Body of pancreas (tissue), 4 donors: ENCODE measurements at regions not wholly inside any gene's neighbourhood (a gene's known extent, or its start where the extent isn't known, plus 50 kb on each side); places are given as distances from the start of the nearest gene placed in this dataset.

ENCODE experiments used
- POLR2A ChIP-seq, 3 donors: fragments of 450-650 bp; IDR thresholded peaks; one replicate each; pipeline ENCODE4 v1.6.1; 2016; ENCODE audit warnings: antibody characterized with exemption in 3 of 3, mild to moderate bottlenecking in 2 of 3
- TF ChIP-seq, protein P1 (sequence below), 7 experiments: fragments of 450-650 bp in 4 of 7; fragments of 200-600 bp in 3 of 7; sonication (generic) in 3 of 7; IDR thresholded peaks; one replicate each; pipeline ENCODE4 v1.5.1; 2016 to 2019; ENCODE audit warnings: antibody characterized with exemption in 7 of 7

GRCh38 chr18:48472610-48473009, 63.4 kb upstream of the ZBTB7C start:
- TF ChIP-seq, protein P1, sequence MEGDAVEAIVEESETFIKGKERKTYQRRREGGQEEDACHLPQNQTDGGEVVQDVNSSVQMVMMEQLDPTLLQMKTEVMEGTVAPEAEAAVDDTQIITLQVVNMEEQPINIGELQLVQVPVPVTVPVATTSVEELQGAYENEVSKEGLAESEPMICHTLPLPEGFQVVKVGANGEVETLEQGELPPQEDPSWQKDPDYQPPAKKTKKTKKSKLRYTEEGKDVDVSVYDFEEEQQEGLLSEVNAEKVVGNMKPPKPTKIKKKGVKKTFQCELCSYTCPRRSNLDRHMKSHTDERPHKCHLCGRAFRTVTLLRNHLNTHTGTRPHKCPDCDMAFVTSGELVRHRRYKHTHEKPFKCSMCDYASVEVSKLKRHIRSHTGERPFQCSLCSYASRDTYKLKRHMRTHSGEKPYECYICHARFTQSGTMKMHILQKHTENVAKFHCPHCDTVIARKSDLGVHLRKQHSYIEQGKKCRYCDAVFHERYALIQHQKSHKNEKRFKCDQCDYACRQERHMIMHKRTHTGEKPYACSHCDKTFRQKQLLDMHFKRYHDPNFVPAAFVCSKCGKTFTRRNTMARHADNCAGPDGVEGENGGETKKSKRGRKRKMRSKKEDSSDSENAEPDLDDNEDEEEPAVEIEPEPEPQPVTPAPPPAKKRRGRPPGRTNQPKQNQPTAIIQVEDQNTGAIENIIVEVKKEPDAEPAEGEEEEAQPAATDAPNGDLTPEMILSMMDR (IDR thresholded peaks at IDR 0.05), result no peak
- no peak for TF ChIP-seq POLR2A (IDR thresholded peaks at IDR 0.05)
